NCI-H2029 treated with DMSO at 0.1 percent for 48 hours (cell line): ENCODE measurements at regions not wholly inside any gene's neighbourhood (a gene's known extent, or its start where the extent isn't known, plus 50 kb on each side); places are given as distances from the start of the nearest gene placed in this dataset.

ENCODE experiments used
- DNase-seq: peaks from one replicate; lab custom pipeline; 2025; lab: John Stamatoyannopoulos, UW

DNA sequence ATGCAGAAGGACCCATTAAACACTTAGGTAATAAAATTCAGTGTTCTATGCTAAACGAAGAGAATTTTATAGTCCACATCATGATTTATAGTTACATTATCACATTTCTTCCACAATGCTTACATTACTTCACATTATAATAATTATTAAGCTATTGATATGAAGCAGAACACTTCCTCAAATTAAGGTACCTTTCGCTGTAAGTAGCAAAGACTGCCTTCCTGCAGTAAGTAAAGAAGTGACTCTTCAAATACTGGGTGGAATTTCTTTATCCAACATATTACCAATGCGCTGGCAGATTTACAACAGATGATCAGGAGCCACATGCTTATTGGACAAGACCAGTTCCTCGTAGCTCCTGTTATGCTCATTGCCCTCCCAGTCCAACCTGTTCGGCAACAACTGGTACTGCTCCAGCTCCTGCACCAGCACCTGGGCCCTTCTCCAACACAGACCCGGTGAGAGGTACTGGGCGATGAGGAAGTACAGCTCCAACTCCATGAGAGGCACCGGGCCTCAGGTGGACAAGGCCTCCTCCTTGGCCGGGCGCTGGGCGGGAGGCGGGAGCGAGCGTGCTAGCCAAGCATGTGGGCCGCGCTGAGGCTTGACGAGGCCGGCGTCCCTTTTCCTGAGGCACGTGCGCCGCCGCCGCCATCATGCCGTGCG, 210.7 kb upstream of the ATP2B1 start:
- peak; percentile 93 for DNase-seq

- peak; percentile 88 for DNase-seq
These were observed 209.7 kb upstream of the ATP2B1 start for GRCh38 chr12:89918172-89918846.

GRCh38 chr12:89909753-89910152, 201.1 kb upstream of the ATP2B1 start:
- DNase-seq, result no peak

GRCh38 chr12:89907659-89908058, 199.0 kb upstream of the ATP2B1 start:
- DNase-seq, result no peak

GRCh38 chr12:89906824-89907223, 198.2 kb upstream of the ATP2B1 start:
- DNase-seq, result no peak

DNA sequence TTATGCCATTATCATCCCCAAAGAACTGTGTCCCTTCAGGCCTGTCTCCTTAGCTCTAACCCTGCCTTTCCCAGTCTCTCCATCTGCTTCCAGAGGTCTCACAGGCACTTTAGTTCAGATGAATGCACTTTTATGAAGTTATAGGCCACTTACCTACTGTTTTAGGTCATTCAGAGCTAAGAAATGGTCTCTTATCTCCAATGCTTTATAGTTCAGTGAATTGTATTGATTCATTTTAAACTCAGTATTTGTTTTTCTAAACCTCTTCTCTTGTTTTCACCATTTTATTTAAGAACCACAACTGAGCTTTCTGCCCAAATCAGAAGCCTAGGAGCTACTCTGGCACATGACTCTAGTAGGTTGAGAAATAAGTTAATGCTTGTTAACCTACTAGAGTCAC, 197.5 kb upstream of the ATP2B1 start:
- DNase-seq, result no peak

DNA sequence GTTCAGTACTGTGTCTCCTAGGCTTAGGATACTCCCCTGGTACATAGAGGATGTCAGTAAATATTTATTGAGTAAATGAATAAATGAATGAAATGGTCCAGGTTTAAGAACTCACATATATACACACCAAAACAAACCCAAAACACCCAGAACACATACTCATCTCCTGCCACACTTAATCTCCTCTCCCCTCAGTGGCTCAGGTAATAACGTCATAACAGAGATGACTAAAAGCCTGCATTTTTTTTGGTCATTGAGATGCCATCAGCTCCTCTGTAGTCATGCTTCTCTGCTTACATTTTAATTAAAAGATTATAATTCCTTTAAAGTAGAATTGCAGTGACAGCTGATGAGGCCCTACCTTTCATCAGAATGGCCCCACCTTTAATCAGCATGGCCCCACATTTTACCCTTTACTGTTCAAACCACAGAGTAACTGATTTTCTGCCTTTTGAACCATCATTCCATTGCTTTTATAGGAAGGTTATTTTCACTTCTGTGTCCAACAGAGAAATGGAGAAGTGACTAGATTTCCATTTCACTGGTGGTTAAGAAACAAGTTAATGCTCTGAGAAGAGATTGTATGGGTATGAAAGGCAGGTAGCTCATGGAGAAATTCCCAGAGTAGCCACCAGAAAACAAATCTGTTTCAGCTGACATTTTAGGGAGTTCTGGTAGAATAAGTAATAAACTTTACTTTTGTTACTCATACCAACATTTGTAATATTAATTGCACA, 193.4 kb upstream of the ATP2B1 start:
- DNase-seq, result no peak

DNA sequence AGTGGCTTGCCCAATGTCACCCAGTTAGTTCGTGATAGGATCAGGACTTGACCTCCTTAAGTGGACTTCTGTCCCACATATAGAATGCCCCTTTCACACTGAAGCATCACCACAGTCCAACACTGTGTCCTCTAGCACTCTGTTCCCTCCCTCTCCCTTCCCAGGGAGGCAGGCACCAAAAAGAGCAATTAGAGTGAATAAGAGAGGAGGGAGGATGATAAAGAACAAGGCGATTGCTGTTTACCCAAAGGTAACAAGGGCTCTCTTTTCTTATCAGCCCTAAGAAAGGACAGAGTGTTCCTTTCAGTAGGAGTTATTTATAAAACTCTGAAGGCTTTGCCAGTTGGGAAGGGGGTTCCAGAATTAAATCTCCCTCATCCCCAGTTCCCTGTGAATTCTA, 192.7 kb upstream of the ATP2B1 start:
- no peak for DNase-seq

GRCh38 chr12:89899651-89900050, 191.0 kb upstream of the ATP2B1 start:
- no peak for DNase-seq

GRCh38 chr12:89895591-89895990, 187.0 kb upstream of the ATP2B1 start:
- DNase-seq, result no peak

DNA sequence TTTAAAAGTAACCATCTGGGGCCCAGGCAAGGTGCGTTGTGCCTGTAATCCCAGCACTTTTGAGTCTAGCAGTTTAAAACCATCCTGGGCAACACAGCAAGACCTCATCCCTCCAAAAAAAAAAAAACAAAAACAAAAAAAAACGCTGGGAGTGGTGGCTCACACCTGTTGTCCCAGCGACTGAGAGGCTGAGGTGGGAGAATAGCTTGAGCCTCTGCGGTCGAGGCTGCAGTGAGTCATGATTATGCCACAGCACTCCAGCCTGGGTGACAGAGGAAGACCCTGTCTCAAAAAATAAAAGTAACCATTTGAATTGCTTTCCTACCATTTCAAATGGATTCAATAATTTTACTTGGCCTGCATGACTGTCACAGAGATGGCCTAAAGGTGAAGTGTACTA, 186.5 kb upstream of the ATP2B1 start:
- no peak for DNase-seq

DNA sequence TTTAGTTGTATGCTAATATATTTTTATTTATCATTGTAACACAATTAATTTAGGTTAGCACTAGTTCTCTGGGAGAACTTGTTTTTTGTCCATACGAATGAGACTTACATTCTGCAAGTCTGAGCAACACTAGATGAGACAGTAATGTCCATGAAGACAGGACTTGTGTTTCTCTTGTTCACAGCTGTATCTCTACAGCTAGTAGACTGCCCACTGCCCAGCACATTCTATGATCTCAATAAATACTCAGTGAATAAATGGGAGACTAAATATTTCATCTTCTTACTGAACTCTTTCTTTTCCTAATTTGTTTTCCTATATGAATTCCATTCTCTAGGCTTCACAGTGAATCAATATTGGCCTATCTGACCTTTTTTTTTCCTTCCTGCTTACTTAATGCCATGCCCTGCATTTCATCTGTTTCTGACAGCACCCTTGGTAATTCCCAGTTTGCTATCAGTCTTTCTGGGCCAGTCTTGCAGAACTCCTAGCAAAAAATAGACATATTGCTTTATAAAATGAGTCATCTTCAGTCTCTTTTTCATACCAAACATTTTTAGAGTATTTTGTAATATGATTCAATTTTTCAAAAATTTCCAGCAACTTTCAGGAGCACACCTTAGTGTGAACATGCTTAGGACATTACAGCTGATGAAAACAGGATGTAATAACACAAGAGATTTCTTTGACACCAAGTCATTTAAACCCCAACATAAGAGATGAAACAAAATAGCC, 185.5 kb upstream of the ATP2B1 start:
- DNase-seq, result no peak

DNA sequence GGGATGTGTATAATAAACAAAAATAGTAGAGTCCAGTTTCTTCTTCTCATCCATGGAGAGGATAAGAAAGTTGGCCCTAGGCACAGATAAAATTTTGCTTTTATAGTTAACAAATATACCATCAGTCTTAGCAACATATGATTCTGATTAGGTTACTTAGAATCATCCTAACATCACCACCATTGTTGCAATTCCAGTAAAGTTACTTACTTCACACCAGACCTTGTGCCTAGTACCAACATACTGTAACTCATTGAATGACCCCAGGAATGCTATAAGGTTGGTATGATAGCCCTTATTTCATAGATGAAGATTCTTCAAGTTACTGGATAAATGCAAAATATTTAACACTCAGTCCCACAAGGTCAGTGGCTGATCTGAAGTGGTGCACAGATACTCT, 183.8 kb upstream of the ATP2B1 start:
- no peak for DNase-seq

DNA sequence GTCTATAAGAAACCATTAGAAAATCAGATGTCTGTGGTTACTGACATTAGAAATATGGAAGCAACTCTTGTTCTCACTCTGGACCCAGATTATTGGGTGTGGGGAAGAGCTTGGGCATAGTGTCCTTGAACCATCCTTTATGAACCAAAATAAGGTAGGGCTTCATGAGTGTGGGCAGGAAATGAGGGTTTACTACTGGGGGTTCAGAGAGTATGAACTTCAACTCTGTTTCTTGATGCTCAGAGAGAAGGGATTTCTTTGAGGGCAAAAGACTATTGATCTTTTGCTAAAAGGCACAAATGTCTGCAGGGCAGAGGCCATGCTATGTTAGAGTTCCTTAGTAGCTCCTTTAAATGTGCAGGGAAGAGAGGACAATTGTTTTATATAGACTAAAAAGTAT, 183.3 kb upstream of the ATP2B1 start:
- DNase-seq, result no peak

GRCh38 chr12:89890161-89890560, 181.5 kb upstream of the ATP2B1 start:
- DNase-seq, result no peak

DNA sequence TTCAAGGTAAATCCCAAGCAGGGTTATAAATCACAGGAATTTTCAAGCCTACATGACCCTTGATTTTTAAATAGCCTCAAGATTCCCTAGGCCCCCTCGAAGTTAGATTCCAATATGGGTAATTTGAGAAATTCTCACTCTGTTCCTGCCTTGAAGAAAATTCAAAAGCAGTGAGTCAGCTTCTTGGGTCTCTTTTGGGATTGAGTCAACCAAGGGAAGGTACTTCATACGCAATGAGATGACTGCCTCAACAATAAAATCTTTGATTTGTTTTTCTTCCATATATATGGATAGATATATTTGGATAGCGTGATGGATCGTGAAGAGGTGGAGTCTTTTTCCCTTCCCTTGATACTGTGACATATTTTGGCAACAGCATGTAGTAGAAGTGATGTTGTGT, 180.4 kb upstream of the ATP2B1 start:
- DNase-seq, result no peak

GRCh38 chr12:89884952-89885351, 176.3 kb upstream of the ATP2B1 start:
- no peak for DNase-seq

GRCh38 chr12:89884416-89884898, 175.8 kb upstream of the ATP2B1 start:
- DNase-seq, result no peak

DNA sequence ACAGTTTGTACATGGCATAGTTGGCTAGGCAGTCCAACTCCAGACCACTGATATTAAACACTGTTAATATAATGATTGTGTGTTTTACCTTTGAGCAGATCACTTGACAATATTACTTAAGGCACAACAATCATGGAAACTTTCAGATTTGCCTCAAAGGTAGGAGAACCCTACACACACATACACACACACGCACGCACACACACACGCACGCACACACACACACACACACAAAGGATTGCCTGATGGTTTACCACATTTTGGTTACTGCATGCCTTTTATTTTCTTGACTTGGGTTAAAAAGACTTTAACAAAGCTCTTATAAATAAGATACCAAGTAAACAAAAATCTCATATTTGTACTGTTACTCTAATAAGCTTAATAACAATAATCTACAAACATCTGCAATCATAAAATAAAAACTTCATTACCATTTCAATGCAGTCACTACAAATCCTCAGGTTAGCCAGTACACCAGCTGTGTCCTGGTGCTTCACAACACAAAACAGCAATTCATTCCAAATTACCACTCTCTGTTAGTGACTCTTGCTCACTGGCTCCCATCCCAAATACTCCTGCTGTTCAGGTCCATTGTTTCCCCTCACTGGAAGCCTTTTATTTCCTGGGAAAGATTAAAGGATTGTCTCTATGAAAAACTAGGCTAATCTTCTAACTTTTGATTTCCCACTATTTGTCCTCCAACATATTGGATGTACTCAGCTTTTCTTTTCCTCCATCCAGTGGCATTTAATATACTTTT, 175.2 kb upstream of the ATP2B1 start:
- peak; percentile 33 for DNase-seq

- DNase-seq, result no peak
These were observed 174.2 kb upstream of the ATP2B1 start for GRCh38 chr12:89882792-89883191.

DNA sequence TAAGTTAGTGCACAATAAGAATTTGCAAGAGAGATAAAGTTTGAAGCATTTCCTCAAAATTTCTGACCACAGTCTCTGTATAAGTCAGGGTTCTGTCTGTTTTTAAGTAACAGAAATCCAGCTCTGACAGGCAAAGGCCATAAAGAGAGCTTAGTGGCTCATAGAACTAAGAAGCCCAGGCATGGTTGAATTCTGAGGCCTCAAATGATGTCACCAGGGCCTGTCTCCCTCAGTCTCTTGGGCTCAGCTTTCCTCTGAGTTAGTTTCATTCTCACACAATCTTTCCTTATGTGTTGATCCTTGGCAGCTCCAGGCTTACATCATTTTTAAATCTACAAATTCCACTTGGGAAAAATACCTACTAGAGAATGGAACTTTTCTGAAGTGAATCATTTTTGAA, 173.4 kb upstream of the ATP2B1 start:
- DNase-seq, result no peak
